GM19043 (cell line): ENCODE measurements at regions not wholly inside any gene's neighbourhood (a gene's known extent, or its start where the extent isn't known, plus 50 kb on each side); places are given as distances from the start of the nearest gene placed in this dataset.

Experiments used
- ATAC-seq: cut with Tn5 transposase; IDR thresholded peaks from one replicate; pipeline ENCODE4 v1.9.1; 2021; ENCODE audit warnings: low read depth; ENCODE audit not compliant: unreplicated experiment

- no peak for ATAC-seq
Measured at GRCh38 chr4:117783716-117784115, 250.6 kb upstream of the NDST3 start.

GRCh38 chr4:117784266-117784665 lies 250.0 kb upstream of the NDST3 start:
- no peak for ATAC-seq

GRCh38 chr4:117786566-117786965 lies 247.7 kb upstream of the NDST3 start:
- ATAC-seq = no peak

- ATAC-seq = no peak
Measured at GRCh38 chr4:117793845-117794480, 240.3 kb upstream of the NDST3 start.

- no peak for ATAC-seq
Measured at GRCh38 chr4:117796677-117797076, 237.6 kb upstream of the NDST3 start.

GRCh38 chr4:117800636-117801035 lies 233.7 kb upstream of the NDST3 start:
- no peak for ATAC-seq

GRCh38 chr4:117801756-117802155 lies 232.5 kb upstream of the NDST3 start:
- ATAC-seq = no peak

- ATAC-seq = no peak
Measured at GRCh38 chr4:117811731-117812130, 222.6 kb upstream of the NDST3 start.

- no peak for ATAC-seq
Measured at GRCh38 chr4:117814277-117815246, 219.7 kb upstream of the NDST3 start.

GRCh38 chr4:117817301-117817700 lies 217.0 kb upstream of the NDST3 start:
- ATAC-seq = no peak

- no peak for ATAC-seq
Measured at GRCh38 chr4:117821834-117822233, 212.5 kb upstream of the NDST3 start.

GRCh38 chr4:117823388-117823787 lies 210.9 kb upstream of the NDST3 start:
- no peak for ATAC-seq

GRCh38 chr4:117825600-117825999 lies 208.7 kb upstream of the NDST3 start:
- ATAC-seq = no peak

- ATAC-seq = no peak
Measured at GRCh38 chr4:117831060-117831683, 203.1 kb upstream of the NDST3 start.

- no peak for ATAC-seq
Measured at GRCh38 chr4:117835566-117835965, 198.7 kb upstream of the NDST3 start.

- ATAC-seq = no peak
Measured at GRCh38 chr4:117844594-117844993, 189.7 kb upstream of the NDST3 start.

- no peak for ATAC-seq
Measured at GRCh38 chr4:117845270-117845669, 189.0 kb upstream of the NDST3 start.

- ATAC-seq = no peak
Measured at GRCh38 chr4:117847849-117848248, 186.4 kb upstream of the NDST3 start.

GRCh38 chr4:117868201-117868600 lies 166.1 kb upstream of the NDST3 start:
- ATAC-seq = no peak

- no peak for ATAC-seq
Measured at GRCh38 chr4:117873779-117874178, 160.5 kb upstream of the NDST3 start.

GRCh38 chr4:117874216-117874615 lies 160.1 kb upstream of the NDST3 start:
- no peak for ATAC-seq
